Fibroblast of skin of abdomen (primary cell): ENCODE measurements at regions not wholly inside any gene's neighbourhood (a gene's known extent, or its start where the extent isn't known, plus 50 kb on each side); places are given as distances from the start of the nearest gene placed in this dataset.

Source experiments
- DNase-seq: peaks from one replicate; pipeline ENCODE4 v3.0.0-alpha.2; 2013

GRCh38 chr6:45741437-45742171, 274.1 kb downstream of the CLIC5 start:
- peak; percentile 85 for DNase-seq

- no peak for DNase-seq
Measured at GRCh38 chr6:45739058-45739457, 276.6 kb downstream of the CLIC5 start.

GRCh38 chr6:45738057-45738455, 277.6 kb downstream of the CLIC5 start:
- DNase-seq, result no peak

- no peak for DNase-seq
Measured at GRCh38 chr6:45737331-45738056, 278.2 kb downstream of the CLIC5 start.

- no peak for DNase-seq
Measured at GRCh38 chr6:45736134-45736533, 279.5 kb downstream of the CLIC5 start.

- DNase-seq, result no peak
Measured at GRCh38 chr6:45732731-45733130, 282.9 kb downstream of the CLIC5 start.

GRCh38 chr6:45730232-45730631, 285.4 kb downstream of the CLIC5 start:
- DNase-seq, result no peak

GRCh38 chr6:45728674-45729073, 287.0 kb downstream of the CLIC5 start:
- DNase-seq, result peak; percentile 83

GRCh38 chr6:45727819-45728449, 287.7 kb downstream of the CLIC5 start:
- no peak for DNase-seq

- DNase-seq, result no peak
Measured at GRCh38 chr6:45727228-45727627, 288.4 kb downstream of the CLIC5 start.

- DNase-seq, result no peak
Measured at GRCh38 chr6:45726444-45726843, 289.2 kb downstream of the CLIC5 start.

- peak; percentile 92 for DNase-seq
Measured at GRCh38 chr6:45724511-45724910, 291.1 kb downstream of the CLIC5 start.

GRCh38 chr6:45724027-45724426, 291.6 kb downstream of the CLIC5 start:
- no peak for DNase-seq

GRCh38 chr6:45722876-45723275, 292.8 kb downstream of the CLIC5 start:
- no peak for DNase-seq

GRCh38 chr6:45721665-45722064, 294.0 kb downstream of the CLIC5 start:
- no peak for DNase-seq

- peak; percentile 80 for DNase-seq
Measured at GRCh38 chr6:45718871-45719270, 296.8 kb downstream of the CLIC5 start.

- peak; percentile 62 for DNase-seq
Measured at GRCh38 chr6:45718131-45718530, 297.5 kb downstream of the CLIC5 start.

- DNase-seq, result no peak
Measured at GRCh38 chr6:45717715-45718114, 297.9 kb downstream of the CLIC5 start.

GRCh38 chr6:45717027-45717426, 298.6 kb downstream of the CLIC5 start:
- DNase-seq, result no peak

- no peak for DNase-seq
Measured at GRCh38 chr6:45715508-45715803, 300.2 kb downstream of the CLIC5 start.

GRCh38 chr6:45714741-45715507, 300.7 kb downstream of the CLIC5 start:
- peak; percentile 88 for DNase-seq

GRCh38 chr6:45714006-45714730, 301.5 kb downstream of the CLIC5 start:
- no peak for DNase-seq
